Loucy (cell line): ENCODE measurements at regions not wholly inside any gene's neighbourhood (a gene's known extent, or its start where the extent isn't known, plus 50 kb on each side); places are given as distances from the start of the nearest gene placed in this dataset.

Experiments used
- H2AFZ ChIP-seq: fragments of 200-600 bp; sonication (generic); 2 replicates; pipeline ENCODE4 v1.6.0; 2016; ENCODE audit warnings: antibody characterized with exemption, mild to moderate bottlenecking, low read length, moderate library complexity
- H3F3A ChIP-seq: fragments of 200-600 bp; 2 replicates; pipeline ENCODE4 v1.6.0; 2016; ENCODE audit warnings: antibody characterized with exemption, low read depth, mild to moderate bottlenecking
- H3K27me3 ChIP-seq: fragments of 200-600 bp; sonication (generic); 2 replicates; pipeline ENCODE4 v1.6.1; 2014; ENCODE audit warnings: low read length, mild to moderate bottlenecking; ENCODE audit not compliant: insufficient read depth, poor library complexity, severe bottlenecking
- H3K36me3 ChIP-seq: fragments of 200-600 bp; sonication (generic); 2 replicates; pipeline ENCODE4 v1.6.1; 2016; ENCODE audit warnings: low read length; ENCODE audit not compliant: insufficient read depth
- H3K4me1 ChIP-seq: fragments of 200-600 bp; sonication (generic); 2 replicates; pipeline ENCODE4 v1.5.1; 2014; ENCODE audit warnings: low read length, mild to moderate bottlenecking; ENCODE audit not compliant: insufficient read depth, poor library complexity, severe bottlenecking
- H3K4me2 ChIP-seq: fragments of 200-600 bp; sonication (generic); 2 replicates; pipeline ENCODE4 v1.6.0; 2014; ENCODE audit warnings: antibody characterized with exemption, low read length, low read depth, mild to moderate bottlenecking; ENCODE audit not compliant: poor library complexity, severe bottlenecking
- H3K4me3 ChIP-seq: fragments of 200-600 bp; sonication (generic); 2 replicates; pipeline ENCODE4 v1.5.1; 2014; ENCODE audit warnings: low read length, mild to moderate bottlenecking, mixed read lengths; ENCODE audit not compliant: poor library complexity, severe bottlenecking
- H3K79me2 ChIP-seq: fragments of 200-600 bp; sonication (generic); 2 replicates; pipeline ENCODE4 v1.6.1; 2014; ENCODE audit warnings: low read length; ENCODE audit not compliant: insufficient read depth
- H3K9ac ChIP-seq: fragments of 200-600 bp; sonication (generic); 2 replicates; pipeline ENCODE4 v1.6.0; 2014; ENCODE audit warnings: mild to moderate bottlenecking, low read depth, low read length, moderate library complexity; ENCODE audit not compliant: poor library complexity, severe bottlenecking
- H3K9me2 ChIP-seq: fragments of 200-600 bp; sonication (generic); replicated peaks from 2 replicates; pipeline ENCODE4 v1.6.1; 2016; ENCODE audit warnings: low read depth, low read length, mixed read lengths
- H3K9me3 ChIP-seq: fragments of 200-600 bp; sonication (generic); 2 replicates; pipeline ENCODE4 v1.6.1; 2014; ENCODE audit warnings: mild to moderate bottlenecking, antibody characterized with exemption, low read length, low read depth; ENCODE audit not compliant: insufficient read depth
- H4K20me1 ChIP-seq: fragments of 200-600 bp; sonication (generic); 2 replicates; pipeline ENCODE4 v1.6.0; 2014; ENCODE audit warnings: antibody characterized with exemption, low read length, mild to moderate bottlenecking; ENCODE audit not compliant: insufficient read depth, poor library complexity, severe bottlenecking
- CTCF ChIP-seq: fragments of 200-600 bp; sonication (generic); conservative IDR thresholded peaks from 2 replicates; pipeline ENCODE4 v1.5.1; 2014; ENCODE audit warnings: mild to moderate bottlenecking, antibody characterized with exemption, low read length
- EZH2phosphoT487 ChIP-seq: fragments of 200-600 bp; IDR thresholded peaks from 2 replicates; pipeline ENCODE4 v1.6.1; 2018; ENCODE audit warnings: antibody characterized with exemption, mild to moderate bottlenecking, moderate library complexity, borderline replicate concordance

GRCh38 chr13:105602956-105603670 is 932.3 kb downstream of the EFNB2 start:
- Histone ChIP-seq H3K4me2 (no peak overlapping the region), H3K4me3 (no peak overlapping the region), H4K20me1 (no peaks in the 10 kb centered on the region), H3K9ac (no peak overlapping the region), H3K9me2 (no peaks in the 10 kb centered on the region; the same call in 1 of the 2 replicates), H3F3A (no peaks in the 10 kb centered on the region), H3K27me3 (no peaks in the 10 kb centered on the region), H2AFZ (no peak overlapping the region), H3K9me3 (no peaks in the 10 kb centered on the region), H3K4me1 (no peaks in the 10 kb centered on the region), H3K36me3 (no peaks in the 10 kb centered on the region), H3K79me2 (no peaks in the 10 kb centered on the region)
- no peak for TF ChIP-seq EZH2phosphoT487
- TF ChIP-seq CTCF = no peak

- no peaks in the 10 kb centered on the region for H4K20me1 ChIP-seq
- no peak overlapping the region for H3K4me2 ChIP-seq
- H3K9me3 ChIP-seq = no peaks in the 10 kb centered on the region
- no peak overlapping the region for H3K4me3 ChIP-seq
- H3K4me1 ChIP-seq = no peaks in the 10 kb centered on the region
- no peak overlapping the region for H2AFZ ChIP-seq
- no peaks in the 10 kb centered on the region for H3F3A ChIP-seq
- H3K27me3 ChIP-seq = no peaks in the 10 kb centered on the region
- no peaks in the 10 kb centered on the region for H3K36me3 ChIP-seq
- H3K9me2 ChIP-seq = no peaks in the 10 kb centered on the region; the same call in 1 of the 2 replicates
- no peak overlapping the region for H3K9ac ChIP-seq
- TF ChIP-seq EZH2phosphoT487 (no peak), CTCF (no peak)
- H3K79me2 ChIP-seq = no peaks in the 10 kb centered on the region
Observed at GRCh38 chr13:105599477-105600037, 935.9 kb downstream of the EFNB2 start.

- no peak overlapping the region for H3K4me2 ChIP-seq
- H3K9me3 ChIP-seq = no peaks in the 10 kb centered on the region
- H3K4me3 ChIP-seq = no peak overlapping the region
- no peaks in the 10 kb centered on the region; the same call in 1 of the 2 replicates for H3K9me2 ChIP-seq
- H3K9ac ChIP-seq = no peak overlapping the region
- H3K27me3 ChIP-seq = no peaks in the 10 kb centered on the region
- H2AFZ ChIP-seq = no peak overlapping the region
- H3K4me1 ChIP-seq = no peaks in the 10 kb centered on the region
- no peak for TF ChIP-seq EZH2phosphoT487
- TF ChIP-seq CTCF = no peak
- no peaks in the 10 kb centered on the region for H3F3A ChIP-seq
- H4K20me1 ChIP-seq = no peaks in the 10 kb centered on the region
- H3K79me2 ChIP-seq = no peaks in the 10 kb centered on the region
- no peaks in the 10 kb centered on the region for H3K36me3 ChIP-seq
Observed at GRCh38 chr13:105598529-105598928, 936.9 kb downstream of the EFNB2 start.
